ENCODE measurements at regions not wholly inside any gene's neighbourhood (a gene's known extent, or its start where the extent isn't known, plus 50 kb on each side); places are given as distances from the start of the nearest gene placed in this dataset.

DNA sequence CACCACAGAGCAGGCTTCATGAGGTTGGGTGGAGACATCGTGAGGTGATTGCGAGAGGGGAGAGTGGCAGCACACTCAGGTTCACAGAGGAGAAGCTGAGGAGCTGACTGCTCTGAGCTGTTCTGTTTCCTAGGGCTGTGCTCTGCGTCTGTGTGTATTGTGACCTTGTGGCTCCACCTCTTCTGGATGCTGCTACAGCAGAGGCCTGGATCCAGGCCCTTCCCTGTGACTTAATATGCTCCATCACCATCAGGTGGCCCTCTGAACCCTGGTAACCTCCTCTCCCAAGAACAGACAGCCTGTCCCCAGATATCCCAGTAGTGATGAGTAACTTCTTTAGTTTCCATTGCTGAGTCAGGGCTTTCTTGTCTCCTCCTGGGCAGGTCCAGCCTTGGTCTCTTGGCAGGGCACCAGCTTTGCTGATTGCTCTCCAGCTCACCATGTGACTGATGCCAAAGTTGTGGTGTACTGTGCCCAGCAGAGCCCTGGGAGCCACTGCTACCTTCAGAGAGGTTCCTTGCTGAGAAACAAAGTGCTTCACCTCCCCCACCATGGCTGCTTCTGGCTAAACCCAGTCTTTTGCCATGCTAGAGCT is 212.8 kb upstream of the CHD1 start:
- Mint-ChIP-seq H3K9me3 (peaks cover 31% of the 10 kb centered on the region), H3K27me3 (ENCODE audit: low read depth) (peaks cover 3% of the 10 kb centered on the region), H3K4me3 (no peak overlapping the region), H3K27ac (no peak overlapping the region), H3K36me3 (ENCODE audit: low read depth) (no peaks in the 10 kb centered on the region), H3K4me1 (no peaks in the 10 kb centered on the region)
- TF ChIP-seq CTCF (IDR thresholded peaks at IDR 0.05; ENCODE audit: unreplicated experiment in 3 of 3) = no peak

- peaks cover 19% of the 10 kb centered on the region for H3K9me3 Mint-ChIP-seq
- H3K4me1 Mint-ChIP-seq = no peaks in the 10 kb centered on the region
- H3K4me3 Mint-ChIP-seq = no peak overlapping the region
- no peak for TF ChIP-seq CTCF (IDR thresholded peaks at IDR 0.05; ENCODE audit: unreplicated experiment in 3 of 3)
- H3K27ac Mint-ChIP-seq = no peak overlapping the region
- H3K27me3 Mint-ChIP-seq (ENCODE audit: low read depth) = peaks cover 3% of the 10 kb centered on the region
- H3K36me3 Mint-ChIP-seq (ENCODE audit: low read depth) = no peaks in the 10 kb centered on the region
These were observed 210.1 kb upstream of the CHD1 start for GRCh38 chr5:99138911-99139310.

DNA sequence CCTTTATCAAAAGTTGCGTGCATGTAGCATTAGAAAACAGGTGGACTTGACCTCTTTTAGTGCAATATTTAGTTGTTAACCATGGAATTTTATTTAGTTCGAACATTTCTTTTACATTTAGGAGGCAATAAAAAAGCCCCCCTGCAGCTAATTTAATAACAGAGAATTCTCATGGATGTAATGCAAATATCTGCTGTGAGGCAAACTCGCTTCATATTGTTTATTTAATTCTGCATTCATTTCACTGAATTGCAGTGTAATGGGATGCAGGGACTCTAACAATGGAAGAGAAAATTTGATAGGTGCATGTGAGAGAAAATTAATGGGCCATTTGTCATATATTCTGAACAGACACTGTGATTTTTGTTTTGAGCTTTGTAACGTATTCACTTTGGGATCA is 205.1 kb upstream of the CHD1 start:
- no peak for TF ChIP-seq CTCF (IDR thresholded peaks at IDR 0.05; ENCODE audit: unreplicated experiment in 3 of 3)
- H3K4me3 Mint-ChIP-seq = no peak overlapping the region
- no peak overlapping the region for H3K27ac Mint-ChIP-seq
- H3K27me3 Mint-ChIP-seq (ENCODE audit: low read depth) = peaks cover 3% of the 10 kb centered on the region
- H3K4me1 Mint-ChIP-seq = peaks cover 5% of the 10 kb centered on the region
- H3K36me3 Mint-ChIP-seq (ENCODE audit: low read depth) = no peaks in the 10 kb centered on the region
- H3K9me3 Mint-ChIP-seq = no peaks in the 10 kb centered on the region

DNA sequence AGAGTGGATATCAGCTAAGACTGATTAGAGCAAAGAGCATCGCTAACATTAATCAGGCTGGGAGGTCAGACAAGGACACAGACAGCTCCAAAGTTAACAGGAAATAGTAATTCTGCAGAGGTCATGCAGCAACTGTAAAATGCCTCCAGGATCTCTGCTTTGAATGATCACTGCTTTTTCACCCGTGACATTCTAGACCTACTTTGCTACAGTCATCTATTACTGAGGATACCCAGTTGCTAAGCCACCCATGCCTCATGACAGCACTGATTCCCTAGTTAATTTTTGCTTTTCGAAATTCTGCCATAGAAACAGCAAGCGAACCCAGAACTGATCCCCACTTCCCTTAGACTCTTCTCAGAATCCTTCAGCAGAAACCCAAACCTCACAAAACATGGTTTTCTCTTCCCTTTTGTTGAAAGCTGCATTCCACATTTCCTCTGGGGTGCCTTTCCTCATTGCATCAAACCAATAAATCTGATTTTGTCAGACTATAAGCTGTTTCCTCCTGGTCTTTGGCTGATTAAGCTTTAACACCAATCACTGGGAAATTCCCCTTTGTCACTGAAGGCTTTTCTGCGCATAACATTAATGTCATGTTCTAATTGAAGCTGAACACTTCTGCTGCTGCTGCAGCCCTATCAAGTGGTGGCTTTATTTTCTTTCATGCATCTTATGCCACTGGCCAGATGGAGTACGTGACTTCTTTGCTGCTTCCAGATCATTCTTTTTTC is 201.1 kb upstream of the CHD1 start:
- Mint-ChIP-seq H3K9me3 (no peaks in the 10 kb centered on the region), H3K4me1 (peaks cover 5% of the 10 kb centered on the region), H3K36me3 (ENCODE audit: low read depth) (no peaks in the 10 kb centered on the region), H3K27me3 (ENCODE audit: low read depth) (no peaks in the 10 kb centered on the region), H3K4me3 (no peak overlapping the region), H3K27ac (no peak overlapping the region)
- no peak for TF ChIP-seq CTCF (IDR thresholded peaks at IDR 0.05; ENCODE audit: unreplicated experiment in 3 of 3)

- no peaks in the 10 kb centered on the region for H3K9me3 Mint-ChIP-seq
- TF ChIP-seq CTCF (IDR thresholded peaks at IDR 0.05; ENCODE audit: unreplicated experiment in 3 of 3) = no peak
- no peak overlapping the region for H3K4me3 Mint-ChIP-seq
These were observed 194.2 kb upstream of the CHD1 start for GRCh38 chr5:99122976-99123375.

GRCh38 chr5:99119326-99119725 is 190.5 kb upstream of the CHD1 start:
- no peaks in the 10 kb centered on the region for H3K4me1 Mint-ChIP-seq
- TF ChIP-seq CTCF (IDR thresholded peaks at IDR 0.05; ENCODE audit: unreplicated experiment in 3 of 3) = no peak
- H3K4me3 Mint-ChIP-seq = no peak overlapping the region
- H3K9me3 Mint-ChIP-seq = no peaks in the 10 kb centered on the region
- no peaks in the 10 kb centered on the region for H3K36me3 Mint-ChIP-seq (ENCODE audit: low read depth)
- H3K27ac Mint-ChIP-seq = no peak overlapping the region
- H3K27me3 Mint-ChIP-seq (ENCODE audit: low read depth) = no peaks in the 10 kb centered on the region

More at GRCh38 chr5:99122976-99123375, 194.2 kb upstream of the CHD1 start:
- Mint-ChIP-seq H3K4me1 (no peaks in the 10 kb centered on the region), H3K27ac (no peak overlapping the region), H3K27me3 (ENCODE audit: low read depth) (no peaks in the 10 kb centered on the region), H3K36me3 (ENCODE audit: low read depth) (no peaks in the 10 kb centered on the region)

All from nephron (organoid).